ENCODE measurements at regions not wholly inside any gene's neighbourhood (a gene's known extent, or its start where the extent isn't known, plus 50 kb on each side); places are given as distances from the start of the nearest gene placed in this dataset.
A peak's percentile ranks its signal among the peaks of the same experiment; 100 is the strongest.

- no peak overlapping the region for H3K4me3 ChIP-seq (replicated peaks in 1 of 2; ENCODE audit: low read depth in 1 of 2, low read length in 2 of 2)
- no peak for TF ChIP-seq SP1 (IDR thresholded peaks at IDR 0.05; ENCODE audit: low read depth)
- TF ChIP-seq REST (IDR thresholded peaks at IDR 0.05; ENCODE audit: low read depth), result no peak
- H3K9ac ChIP-seq (ENCODE audit: low read length), result no peak overlapping the region
- ChIA-PET RAD21 (ENCODE audit: low non-redundant PET in 1 of 2, low total read pairs in 2 of 2, uncharacterized antibody in 2 of 2, unreplicated experiment in 2 of 2) (no interaction called here), POLR2A (no interaction called here), CTCF (no interaction called here)
- no peak overlapping the region for H2AFZ ChIP-seq (ENCODE audit: low read depth, low read length, poor library complexity, severe bottlenecking)
- H3K79me2 ChIP-seq (ENCODE audit: insufficient read depth, low read length), result no peaks in the 10 kb centered on the region
- no peak overlapping the region for H3K27ac ChIP-seq (ENCODE audit: low read depth, low read length)
- intact Hi-C loops (cut with micrococcal nuclease), result no loop called here
- no peaks in the 10 kb centered on the region for H4K20me1 ChIP-seq (ENCODE audit: insufficient read depth)
- no peak overlapping the region for H3K4me2 ChIP-seq (ENCODE audit: low read length)
- BruUV-seq (replicated peaks), result no TSS peak
- ATAC-seq (no peak), DNase-seq (ENCODE audit: low read depth, low spot score) (no peak)
- H3K36me3 ChIP-seq (ENCODE audit: control insufficient read depth in 1 of 2, insufficient read depth in 2 of 2, low read length in 2 of 2), result no peaks in the 10 kb centered on the region
- peaks cover 3 to 5% of the 10 kb centered on the region in 2 experiments; a peak in 2 of 4 replicates for H3K4me1 ChIP-seq (ENCODE audit: control insufficient read depth in 1 of 2, insufficient read depth in 2 of 2, low read length in 2 of 2)
- H3K9me2 ChIP-seq (ENCODE audit: insufficient read depth), result no peaks in the 10 kb centered on the region
- H3K9me3 ChIP-seq (ENCODE audit: control insufficient read depth in 1 of 2, insufficient read depth in 1 of 2, low read depth in 1 of 2, low read length in 2 of 2), result no peaks in the 10 kb centered on the region
- no peaks in the 10 kb centered on the region for H3K27me3 ChIP-seq (ENCODE audit: insufficient read depth, low read length)
These were observed 202.8 kb upstream of the PRNP start for GRCh38 chr20:4483486-4483885.

GRCh38 chr20:4480104-4480503 is 206.2 kb upstream of the PRNP start:
- no peak overlapping the region for H3K27ac ChIP-seq (ENCODE audit: low read depth, low read length)
- no peaks in the 10 kb centered on the region for H3K9me3 ChIP-seq (ENCODE audit: control insufficient read depth in 1 of 2, insufficient read depth in 1 of 2, low read depth in 1 of 2, low read length in 2 of 2)
- ChIA-PET RAD21 (ENCODE audit: low non-redundant PET in 1 of 2, low total read pairs in 2 of 2, uncharacterized antibody in 2 of 2, unreplicated experiment in 2 of 2) (no interaction called here), POLR2A (no interaction called here), CTCF (interaction anchor here (1.2 kb wide), 1 partner anchor 30 kb away, joined by 3 read pairs; no protein-coding TSS in a partner anchor)
- no peak overlapping the region for H3K9ac ChIP-seq (ENCODE audit: low read length)
- no peaks in the 10 kb centered on the region for H3K27me3 ChIP-seq (ENCODE audit: insufficient read depth, low read length)
- no peaks in the 10 kb centered on the region for H4K20me1 ChIP-seq (ENCODE audit: insufficient read depth)
- no peak overlapping the region for H3K4me3 ChIP-seq (replicated peaks in 1 of 2; ENCODE audit: low read depth in 1 of 2, low read length in 2 of 2)
- no peak overlapping the region for H2AFZ ChIP-seq (ENCODE audit: low read depth, low read length, poor library complexity, severe bottlenecking)
- H3K4me1 ChIP-seq (ENCODE audit: control insufficient read depth in 1 of 2, insufficient read depth in 2 of 2, low read length in 2 of 2), result no peaks in the 10 kb centered on the region
- H3K36me3 ChIP-seq (ENCODE audit: control insufficient read depth in 1 of 2, insufficient read depth in 2 of 2, low read length in 2 of 2), result no peaks in the 10 kb centered on the region
- BruUV-seq (replicated peaks), result no TSS peak
- no peak overlapping the region for H3K4me2 ChIP-seq (ENCODE audit: low read length)
- intact Hi-C loops (cut with micrococcal nuclease), result no loop called here
- H3K9me2 ChIP-seq (ENCODE audit: insufficient read depth), result no peaks in the 10 kb centered on the region
- H3K79me2 ChIP-seq (ENCODE audit: insufficient read depth, low read length), result no peaks in the 10 kb centered on the region
- DNase-seq (ENCODE audit: low read depth, low spot score) (no peak), ATAC-seq (0 out of 2 replicates have a peak, but pooled peaks have one; percentile 44)
- TF ChIP-seq EGR1 (IDR thresholded peaks at IDR 0.05; ENCODE audit: low read depth) (no peak), SP1 (IDR thresholded peaks at IDR 0.05; ENCODE audit: low read depth) (no peak), SIN3A (IDR thresholded peaks at IDR 0.05; ENCODE audit: low read depth) (no peak), EZH2 (IDR thresholded peaks at IDR 0.05) (no peak), YY1 (IDR thresholded peaks at IDR 0.05; ENCODE audit: extremely low read depth, insufficient replicate concordance, low read depth, low read length) (no peak), RAD21 (IDR thresholded peaks at IDR 0.05; ENCODE audit: low read depth) (no peak), SRF (IDR thresholded peaks at IDR 0.05; ENCODE audit: low read depth) (no peak), TCF7L2 (IDR thresholded peaks at IDR 0.05; ENCODE audit: borderline replicate concordance, extremely low read depth, insufficient read depth, insufficient read length) (no peak), POLR2AphosphoS5 (IDR thresholded peaks at IDR 0.05; ENCODE audit: low read depth, low read length) (no peak), CTCF (IDR thresholded peaks at IDR 0.05 in 2 of 3, conservative IDR thresholded peaks at IDR 0.05 in 1 of 3; ENCODE audit: borderline replicate concordance in 1 of 3, insufficient read depth in 1 of 3, low read depth in 2 of 3, low read length in 2 of 3) (no peak), FOSL1 (IDR thresholded peaks at IDR 0.05; ENCODE audit: low read depth) (no peak)
- TF ChIP-seq, protein P1, sequence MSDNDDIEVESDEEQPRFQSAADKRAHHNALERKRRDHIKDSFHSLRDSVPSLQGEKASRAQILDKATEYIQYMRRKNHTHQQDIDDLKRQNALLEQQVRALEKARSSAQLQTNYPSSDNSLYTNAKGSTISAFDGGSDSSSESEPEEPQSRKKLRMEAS (IDR thresholded peaks at IDR 0.05), result no peak
